Cardiac muscle cell (in vitro differentiated cells and primary cell): ENCODE measurements at regions not wholly inside any gene's neighbourhood (a gene's known extent, or its start where the extent isn't known, plus 50 kb on each side); places are given as distances from the start of the nearest gene placed in this dataset.

Source experiments
- DNase-seq, 2 donors: peaks; one replicate each; pipeline versions ENCODE4 v3.0.0 to v3.0.0-alpha.2; 2010 to 2017; ENCODE audit warnings: low read depth in 1 of 2, low spot score in 1 of 2
- H3K27ac ChIP-seq: fragments of 200-600 bp; sonication (generic); 2 replicates; pipeline ENCODE4 v1.5.1; 2016
- H3K27me3 ChIP-seq: fragments of 200-600 bp; sonication (generic); 2 replicates; pipeline ENCODE4 v1.6.0; 2016; ENCODE audit warnings: control low read depth
- H3K36me3 ChIP-seq: fragments of 200-600 bp; sonication (generic); 2 replicates; pipeline ENCODE4 v1.5.1; 2016; ENCODE audit warnings: control low read depth
- H3K4me1 ChIP-seq: fragments of 200-600 bp; sonication (generic); 2 replicates; pipeline ENCODE4 v1.8.1; 2017; ENCODE audit warnings: low read depth, mild to moderate bottlenecking, mixed run types
- H3K4me3 ChIP-seq: fragments of 200-600 bp; sonication (generic); 2 replicates; pipeline ENCODE4 v1.5.1; 2016; ENCODE audit warnings: mild to moderate bottlenecking
- H3K9me3 ChIP-seq: fragments of 200-600 bp; sonication (generic); 2 replicates; pipeline ENCODE4 v1.5.1; 2017; ENCODE audit warnings: low read depth, mild to moderate bottlenecking, control low read depth
- TF ChIP-seq, protein P1 (sequence below): IDR thresholded peaks from 2 replicates; pipeline ENCODE4 v1.5.1; 2012; ENCODE audit warnings: low read depth, mild to moderate bottlenecking, low read length

- H3K27ac ChIP-seq: no peak overlapping the region
- no peaks in the 10 kb centered on the region for H3K27me3 ChIP-seq
- no peak for DNase-seq
- TF ChIP-seq, protein P1, sequence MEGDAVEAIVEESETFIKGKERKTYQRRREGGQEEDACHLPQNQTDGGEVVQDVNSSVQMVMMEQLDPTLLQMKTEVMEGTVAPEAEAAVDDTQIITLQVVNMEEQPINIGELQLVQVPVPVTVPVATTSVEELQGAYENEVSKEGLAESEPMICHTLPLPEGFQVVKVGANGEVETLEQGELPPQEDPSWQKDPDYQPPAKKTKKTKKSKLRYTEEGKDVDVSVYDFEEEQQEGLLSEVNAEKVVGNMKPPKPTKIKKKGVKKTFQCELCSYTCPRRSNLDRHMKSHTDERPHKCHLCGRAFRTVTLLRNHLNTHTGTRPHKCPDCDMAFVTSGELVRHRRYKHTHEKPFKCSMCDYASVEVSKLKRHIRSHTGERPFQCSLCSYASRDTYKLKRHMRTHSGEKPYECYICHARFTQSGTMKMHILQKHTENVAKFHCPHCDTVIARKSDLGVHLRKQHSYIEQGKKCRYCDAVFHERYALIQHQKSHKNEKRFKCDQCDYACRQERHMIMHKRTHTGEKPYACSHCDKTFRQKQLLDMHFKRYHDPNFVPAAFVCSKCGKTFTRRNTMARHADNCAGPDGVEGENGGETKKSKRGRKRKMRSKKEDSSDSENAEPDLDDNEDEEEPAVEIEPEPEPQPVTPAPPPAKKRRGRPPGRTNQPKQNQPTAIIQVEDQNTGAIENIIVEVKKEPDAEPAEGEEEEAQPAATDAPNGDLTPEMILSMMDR: no peak
- no peaks in the 10 kb centered on the region for H3K9me3 ChIP-seq
- no peaks in the 10 kb centered on the region for H3K4me1 ChIP-seq
- H3K4me3 ChIP-seq: no peak overlapping the region
- no peaks in the 10 kb centered on the region for H3K36me3 ChIP-seq
Observed at GRCh38 chr2:103219398-103219797, 457.6 kb downstream of the TMEM182 start.

GRCh38 chr2:103222969-103223368, 461.1 kb downstream of the TMEM182 start:
- H3K27ac ChIP-seq: no peak overlapping the region
- H3K4me3 ChIP-seq: no peak overlapping the region
- no peaks in the 10 kb centered on the region for H3K36me3 ChIP-seq
- no peaks in the 10 kb centered on the region for H3K4me1 ChIP-seq
- H3K9me3 ChIP-seq: no peaks in the 10 kb centered on the region
- H3K27me3 ChIP-seq: no peaks in the 10 kb centered on the region
- DNase-seq: no peak
- TF ChIP-seq, protein P1: no peak

DNA sequence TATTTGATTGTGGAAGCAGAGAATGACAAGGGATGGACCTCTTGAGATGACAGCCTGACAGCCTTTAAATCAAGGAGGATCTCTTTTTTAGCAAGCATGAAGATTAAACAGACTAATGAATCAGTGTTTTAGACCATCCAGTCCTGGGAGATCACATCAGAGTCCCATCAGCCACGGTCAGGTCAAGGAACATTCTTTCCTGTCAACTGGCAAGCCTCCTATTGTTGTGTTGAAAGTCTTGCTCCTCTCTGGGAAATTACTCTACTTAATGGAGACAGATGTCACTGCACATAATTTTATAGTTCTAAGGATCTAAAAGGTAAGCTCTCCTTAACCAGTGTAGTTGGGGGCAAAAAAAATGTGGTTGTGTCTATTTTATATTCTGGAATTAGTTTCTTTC, 469.0 kb downstream of the TMEM182 start:
- TF ChIP-seq, protein P1: no peak
- no peaks in the 10 kb centered on the region for H3K4me1 ChIP-seq
- DNase-seq: no peak
- no peaks in the 10 kb centered on the region for H3K9me3 ChIP-seq
- H3K4me3 ChIP-seq: no peak overlapping the region
- no peak overlapping the region for H3K27ac ChIP-seq
- H3K36me3 ChIP-seq: no peaks in the 10 kb centered on the region
- H3K27me3 ChIP-seq: no peaks in the 10 kb centered on the region

DNA sequence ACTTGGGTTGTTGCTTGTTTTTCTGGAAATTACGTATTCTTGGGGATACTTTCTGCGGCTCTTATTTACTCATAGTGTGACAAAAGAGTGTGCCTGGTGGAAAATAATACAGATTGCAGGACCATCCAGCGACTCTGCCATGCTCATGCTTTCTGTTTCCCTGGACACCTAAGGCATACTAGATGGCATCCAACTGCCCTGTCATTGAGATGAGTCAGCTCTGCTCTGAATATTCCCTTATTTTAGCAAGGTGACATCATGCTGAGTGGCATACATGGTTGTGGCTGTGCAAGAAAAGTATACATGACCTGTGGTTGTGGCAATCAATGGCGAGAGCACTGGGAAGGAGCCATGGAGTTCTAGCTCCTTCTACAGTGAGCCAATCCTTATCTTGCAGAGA, 471.0 kb downstream of the TMEM182 start:
- H3K4me3 ChIP-seq: no peak overlapping the region
- TF ChIP-seq, protein P1: no peak
- no peaks in the 10 kb centered on the region for H3K27me3 ChIP-seq
- no peaks in the 10 kb centered on the region for H3K36me3 ChIP-seq
- no peak overlapping the region for H3K27ac ChIP-seq
- DNase-seq: no peak
- H3K9me3 ChIP-seq: no peaks in the 10 kb centered on the region
- H3K4me1 ChIP-seq: peaks cover 2% of the 10 kb centered on the region

GRCh38 chr2:103233691-103234090, 471.9 kb downstream of the TMEM182 start:
- TF ChIP-seq, protein P1: no peak

DNA sequence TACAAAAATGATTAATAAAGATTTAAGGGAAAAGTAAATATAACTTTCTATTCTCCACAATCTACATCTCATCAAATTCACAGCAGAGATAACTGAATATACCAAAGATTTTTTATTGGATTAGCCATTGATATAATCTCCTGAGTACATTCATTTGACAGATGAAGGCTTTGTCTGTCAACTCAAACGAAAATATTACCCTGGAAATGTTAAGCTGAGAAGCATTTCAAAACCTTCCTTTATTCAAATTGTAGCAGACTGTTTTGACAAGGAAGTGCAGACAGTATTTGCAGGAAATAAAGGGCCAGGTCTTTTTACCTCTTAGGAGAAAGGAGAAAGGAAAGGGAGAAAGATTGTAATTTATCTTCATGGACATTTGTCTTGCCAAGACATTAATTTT, 473.5 kb downstream of the TMEM182 start:
- Histone ChIP-seq H3K4me3 (no peak overlapping the region), H3K27me3 (no peaks in the 10 kb centered on the region), H3K27ac (no peak overlapping the region), H3K4me1 (peaks cover 2% of the 10 kb centered on the region), H3K9me3 (no peaks in the 10 kb centered on the region), H3K36me3 (no peaks in the 10 kb centered on the region)
- no peak for DNase-seq
- TF ChIP-seq, protein P1: no peak

More at GRCh38 chr2:103233691-103234090, 471.9 kb downstream of the TMEM182 start:
- Histone ChIP-seq H3K4me1 (peaks cover 2% of the 10 kb centered on the region), H3K36me3 (no peaks in the 10 kb centered on the region), H3K4me3 (no peak overlapping the region), H3K27me3 (no peaks in the 10 kb centered on the region), H3K27ac (no peak overlapping the region), H3K9me3 (no peaks in the 10 kb centered on the region)
- DNase-seq: no peak
